SJSA1 (cell line): ENCODE measurements at regions not wholly inside any gene's neighbourhood (a gene's known extent, or its start where the extent isn't known, plus 50 kb on each side); places are given as distances from the start of the nearest gene placed in this dataset.

Experiments used
- DNase-seq, 2 experiments: peaks; one replicate each; pipeline ENCODE4 v3.0.0-alpha.2; 2015 to 2020; ENCODE audit warnings: low spot score in 2 of 2, low read depth in 1 of 2
- H3K27ac ChIP-seq: fragments of 250-450 bp; sonication (Bioruptor Pico); 2 replicates; pipeline ENCODE4 v1.5.1; 2020; ENCODE audit warnings: mild to moderate bottlenecking, moderate library complexity
- H3K27me3 ChIP-seq: fragments of 250-450 bp; sonication (Bioruptor Pico); replicated peaks from 2 replicates; pipeline ENCODE4 v1.5.1; 2020; ENCODE audit warnings: mild to moderate bottlenecking, moderate library complexity
- H3K36me3 ChIP-seq: fragments of 250-450 bp; sonication (Bioruptor Pico); 2 replicates; pipeline ENCODE4 v1.5.1; 2020; ENCODE audit warnings: mild to moderate bottlenecking
- H3K4me1 ChIP-seq: fragments of 250-450 bp; sonication (Bioruptor Pico); replicated peaks from 2 replicates; pipeline ENCODE4 v1.6.1; 2021; ENCODE audit warnings: mild to moderate bottlenecking
- H3K4me3 ChIP-seq: fragments of 250-450 bp; sonication (Bioruptor Pico); 2 replicates; pipeline ENCODE4 v1.5.1; 2020; ENCODE audit warnings: mild to moderate bottlenecking
- H3K9me3 ChIP-seq: fragments of 250-450 bp; sonication (Bioruptor Pico); replicated peaks from 2 replicates; pipeline ENCODE4 v1.5.1; 2020; ENCODE audit warnings: mild to moderate bottlenecking

DNA sequence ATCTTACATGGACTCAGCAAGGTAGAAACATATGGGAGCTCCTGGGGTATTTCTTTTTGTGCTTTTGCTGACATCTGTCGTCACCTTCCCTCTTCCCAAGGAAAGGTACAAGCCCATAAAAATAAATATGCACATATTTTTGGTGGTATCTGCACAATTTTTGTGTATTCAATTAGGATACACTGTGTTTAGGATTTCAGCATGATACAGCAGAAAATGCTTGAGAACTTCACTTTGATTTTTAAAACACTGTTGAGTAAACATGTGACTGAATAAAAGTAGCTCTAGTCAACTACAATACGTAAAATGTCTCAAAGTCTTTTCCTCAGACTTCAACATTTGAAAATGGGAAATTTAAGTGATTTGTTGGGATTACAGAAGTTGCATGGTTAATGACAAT is 99.4 kb upstream of the SPANXC start:
- Histone ChIP-seq H3K27ac (peak overlapping the region; percentile 37; the same call in 1 of the 2 replicates), H3K4me3 (no peak overlapping the region), H3K36me3 (no peaks in the 10 kb centered on the region), H3K4me1 (no peaks in the 10 kb centered on the region), H3K27me3 (no peaks in the 10 kb centered on the region), H3K9me3 (no peaks in the 10 kb centered on the region)
- no peak for DNase-seq

DNA sequence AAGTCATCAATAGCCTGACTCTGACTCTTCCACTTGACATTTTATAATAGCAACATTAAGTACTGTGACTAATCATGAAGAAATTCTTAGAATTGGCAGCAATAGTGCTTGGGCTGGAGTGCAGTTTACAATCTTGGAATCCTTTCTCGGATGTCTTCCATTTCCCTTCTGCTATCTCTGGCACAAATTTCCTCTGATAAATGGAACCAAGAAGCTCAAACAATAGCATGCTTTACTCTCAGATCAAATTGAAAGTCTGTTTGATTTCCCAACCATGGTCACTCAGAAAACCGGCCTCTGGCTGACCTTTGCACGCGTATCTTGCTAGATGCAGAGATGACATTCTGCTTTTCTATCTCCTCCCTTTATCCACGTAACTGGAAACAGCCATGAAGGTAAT is 99.0 kb upstream of the SPANXC start:
- Histone ChIP-seq H3K4me3 (no peak overlapping the region), H3K27me3 (no peaks in the 10 kb centered on the region), H3K36me3 (no peaks in the 10 kb centered on the region), H3K4me1 (no peaks in the 10 kb centered on the region), H3K9me3 (no peaks in the 10 kb centered on the region), H3K27ac (peak overlapping the region; percentile 37; the same call in 1 of the 2 replicates)
- DNase-seq, result peak in 1 of 2 experiments; percentile 28

DNA sequence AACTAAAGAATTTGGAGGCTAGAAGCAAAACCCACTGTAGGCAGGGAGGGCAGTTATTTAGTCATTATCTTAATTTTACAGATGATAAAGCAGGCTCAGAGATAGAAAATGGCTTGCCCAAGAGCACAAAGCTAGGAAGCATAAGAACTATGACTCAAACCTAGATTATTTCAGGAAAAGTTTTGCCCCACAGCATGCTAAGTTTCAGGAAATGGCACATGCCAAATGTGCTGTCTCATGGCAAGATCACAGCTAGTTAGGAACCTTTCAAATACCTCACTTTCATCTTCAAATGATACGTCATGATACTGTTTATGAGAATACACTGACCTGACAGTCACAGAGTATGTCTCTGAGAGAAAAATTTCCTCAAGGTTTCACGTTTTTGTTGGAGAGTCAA is 78.5 kb upstream of the SPANXC start:
- DNase-seq, result no peak
- Histone ChIP-seq H3K27me3 (no peaks in the 10 kb centered on the region), H3K9me3 (no peaks in the 10 kb centered on the region), H3K4me3 (no peak overlapping the region), H3K27ac (no peak overlapping the region), H3K36me3 (no peaks in the 10 kb centered on the region), H3K4me1 (no peaks in the 10 kb centered on the region)

DNA sequence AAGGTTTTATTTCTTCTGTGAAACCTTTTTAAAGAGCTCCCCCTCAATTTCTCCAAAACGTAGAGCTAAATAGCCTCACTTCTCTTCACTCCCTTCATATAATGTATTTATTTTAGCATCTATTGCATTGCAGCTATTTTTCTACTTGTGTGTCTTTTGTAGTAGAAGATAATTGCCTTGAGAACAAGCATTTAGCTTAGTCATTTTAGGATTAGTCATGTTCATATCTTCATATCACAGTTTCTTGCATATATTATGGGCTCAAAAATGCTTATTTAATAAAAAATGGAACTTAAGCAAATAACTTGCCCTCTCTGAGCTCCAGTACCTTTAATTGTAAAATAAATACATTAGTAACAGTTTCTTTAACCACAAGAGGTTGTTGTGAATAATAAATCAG is 72.1 kb upstream of the SPANXC start:
- H3K36me3 ChIP-seq, result no peaks in the 10 kb centered on the region
- no peak overlapping the region for H3K4me3 ChIP-seq
- H3K27me3 ChIP-seq, result no peaks in the 10 kb centered on the region
- no peak for DNase-seq
- no peaks in the 10 kb centered on the region for H3K9me3 ChIP-seq
- no peak overlapping the region for H3K27ac ChIP-seq
- H3K4me1 ChIP-seq, result no peaks in the 10 kb centered on the region

DNA sequence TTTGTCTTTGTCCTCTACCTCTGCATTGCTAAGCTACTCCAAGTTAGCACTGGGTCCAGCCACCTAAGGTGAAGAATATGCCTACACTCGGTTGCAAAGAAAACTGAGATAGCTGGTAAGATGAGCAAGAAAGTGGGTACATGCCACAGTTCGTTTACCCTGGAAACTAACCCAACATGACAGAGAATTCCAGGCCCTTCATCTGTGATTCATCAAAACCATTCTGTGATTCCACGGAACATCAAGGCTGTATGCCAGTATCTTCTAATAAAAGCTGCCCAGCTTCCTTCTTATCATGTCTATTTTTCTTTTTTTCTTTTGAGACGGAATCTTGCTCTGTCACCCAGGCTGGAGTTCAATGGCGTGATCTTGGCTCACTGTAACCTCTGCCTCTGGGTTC is 58.7 kb upstream of the SPANXC start:
- H3K36me3 ChIP-seq, result no peaks in the 10 kb centered on the region
- H3K9me3 ChIP-seq, result no peaks in the 10 kb centered on the region
- no peaks in the 10 kb centered on the region for H3K27me3 ChIP-seq
- no peaks in the 10 kb centered on the region for H3K4me1 ChIP-seq
- DNase-seq, result no peak
- no peak overlapping the region for H3K27ac ChIP-seq
- H3K4me3 ChIP-seq, result no peak overlapping the region
